ENCODE measurements at regions not wholly inside any gene's neighbourhood (a gene's known extent, or its start where the extent isn't known, plus 50 kb on each side); places are given as distances from the start of the nearest gene placed in this dataset.

- no peak overlapping the region for H3K4me3 ChIP-seq (replicated peaks in 1 of 3; ENCODE audit: low read depth in 2 of 3, low read length in 3 of 3)
- no peak overlapping the region for H3K27ac ChIP-seq (ENCODE audit: low read depth in 1 of 2, low read length in 2 of 2)
- DNase-seq: no peak
- no peaks in the 10 kb centered on the region for H3K27me3 Mint-ChIP-seq (ENCODE audit: low read depth in 3 of 3)
- H3K36me3 Mint-ChIP-seq: no peaks in the 10 kb centered on the region
- H3K9ac ChIP-seq (ENCODE audit: insufficient read depth, low read length, poor library complexity, severe bottlenecking): no peak overlapping the region
- H2AFZ ChIP-seq (ENCODE audit: insufficient read depth, low read depth, low read length, poor library complexity, severe bottlenecking): no peak overlapping the region
- TF ChIP-seq, protein P1, sequence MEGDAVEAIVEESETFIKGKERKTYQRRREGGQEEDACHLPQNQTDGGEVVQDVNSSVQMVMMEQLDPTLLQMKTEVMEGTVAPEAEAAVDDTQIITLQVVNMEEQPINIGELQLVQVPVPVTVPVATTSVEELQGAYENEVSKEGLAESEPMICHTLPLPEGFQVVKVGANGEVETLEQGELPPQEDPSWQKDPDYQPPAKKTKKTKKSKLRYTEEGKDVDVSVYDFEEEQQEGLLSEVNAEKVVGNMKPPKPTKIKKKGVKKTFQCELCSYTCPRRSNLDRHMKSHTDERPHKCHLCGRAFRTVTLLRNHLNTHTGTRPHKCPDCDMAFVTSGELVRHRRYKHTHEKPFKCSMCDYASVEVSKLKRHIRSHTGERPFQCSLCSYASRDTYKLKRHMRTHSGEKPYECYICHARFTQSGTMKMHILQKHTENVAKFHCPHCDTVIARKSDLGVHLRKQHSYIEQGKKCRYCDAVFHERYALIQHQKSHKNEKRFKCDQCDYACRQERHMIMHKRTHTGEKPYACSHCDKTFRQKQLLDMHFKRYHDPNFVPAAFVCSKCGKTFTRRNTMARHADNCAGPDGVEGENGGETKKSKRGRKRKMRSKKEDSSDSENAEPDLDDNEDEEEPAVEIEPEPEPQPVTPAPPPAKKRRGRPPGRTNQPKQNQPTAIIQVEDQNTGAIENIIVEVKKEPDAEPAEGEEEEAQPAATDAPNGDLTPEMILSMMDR (IDR thresholded peaks at IDR 0.05): no peak
- no peaks in the 10 kb centered on the region for H3K4me1 ChIP-seq (ENCODE audit: control insufficient read depth in 1 of 2, insufficient read depth in 2 of 2, low read length in 2 of 2)
- intact Hi-C loops (cut with micrococcal nuclease): no loop called here
- H3K9me3 ChIP-seq (replicated peaks in 1 of 2; ENCODE audit: control insufficient read depth in 1 of 2, insufficient read depth in 1 of 2, low read length in 2 of 2): peaks cover 3 to 7% of the 10 kb centered on the region in 2 donors
- no peaks in the 10 kb centered on the region for H3K79me2 ChIP-seq (ENCODE audit: insufficient read depth, low read length)
- H3K36me3 ChIP-seq (replicated peaks in 1 of 2; ENCODE audit: control insufficient read depth in 1 of 2, insufficient read depth in 2 of 2, low read length in 2 of 2): no peaks in the 10 kb centered on the region
- no peak overlapping the region for H3K4me2 ChIP-seq (replicated peaks; ENCODE audit: extremely low read depth, low read length, poor library complexity, severe bottlenecking)
- H4K20me1 ChIP-seq (ENCODE audit: insufficient read depth, low read length): no peaks in the 10 kb centered on the region
- no peak overlapping the region for H3K27ac Mint-ChIP-seq
- H3K27me3 ChIP-seq (ENCODE audit: control insufficient read depth in 2 of 2, insufficient read depth in 2 of 2, low read length in 2 of 2): no peaks in the 10 kb centered on the region
- WGBS (ENCODE audit: insufficient coverage): 85% methylated on average over 3 of the region's 3 CpGs
- H3K4me1 Mint-ChIP-seq: no peaks in the 10 kb centered on the region
- H3K4me3 Mint-ChIP-seq: no peak overlapping the region
- peaks cover 0 to 15% (median 5%) of the 10 kb centered on the region in 7 donors for H3K9me3 Mint-ChIP-seq
Measured at GRCh38 chr10:36091007-36091406, 448.9 kb upstream of the FZD8 start.

DNA sequence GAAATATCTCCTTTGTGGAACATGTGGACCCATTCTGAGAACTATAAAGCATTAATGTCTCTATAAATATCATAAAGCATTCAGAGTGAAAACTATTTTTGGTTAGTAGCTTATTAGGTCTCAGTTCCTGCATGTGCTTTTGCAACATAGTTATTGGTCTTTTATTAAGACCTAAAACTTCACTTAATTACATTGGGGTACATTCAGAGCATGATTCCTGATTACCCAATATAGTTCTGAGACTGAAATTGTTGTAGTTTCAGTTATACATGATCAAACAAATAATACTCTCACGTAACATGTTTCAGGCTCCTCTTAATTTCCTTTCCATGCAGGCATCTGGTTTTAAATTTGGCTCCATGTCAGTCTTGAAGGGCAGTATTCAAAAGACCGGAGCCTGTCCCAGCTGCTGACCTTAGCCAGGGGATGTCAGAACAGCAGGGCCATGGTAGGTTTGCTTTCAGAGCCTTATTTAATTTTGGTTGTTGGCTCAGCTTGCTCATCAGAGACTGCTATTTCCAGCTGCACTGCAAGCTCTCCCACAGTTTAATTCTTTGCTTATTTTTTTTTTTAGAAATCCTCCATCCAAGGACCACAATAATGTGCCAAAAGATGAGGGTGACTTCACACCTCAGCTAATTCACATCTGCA lies 447.8 kb upstream of the FZD8 start:
- H3K4me1 ChIP-seq (ENCODE audit: control insufficient read depth in 1 of 2, insufficient read depth in 2 of 2, low read length in 2 of 2): no peaks in the 10 kb centered on the region
- DNase-seq: no peak
- Mint-ChIP-seq H3K9me3 (peaks cover 0 to 15% (median 6%) of the 10 kb centered on the region in 7 donors), H3K27ac (no peak overlapping the region), H3K4me1 (no peaks in the 10 kb centered on the region), H3K4me3 (no peak overlapping the region), H3K27me3 (ENCODE audit: low read depth in 3 of 3) (no peaks in the 10 kb centered on the region), H3K36me3 (no peaks in the 10 kb centered on the region)
- no peaks in the 10 kb centered on the region for H3K79me2 ChIP-seq (ENCODE audit: insufficient read depth, low read length)
- H3K27ac ChIP-seq (ENCODE audit: low read depth in 1 of 2, low read length in 2 of 2): no peak overlapping the region
- H3K9ac ChIP-seq (ENCODE audit: insufficient read depth, low read length, poor library complexity, severe bottlenecking): no peak overlapping the region
- WGBS (ENCODE audit: insufficient coverage): 93% methylated on average over 2 of the region's 2 CpGs
- no peaks in the 10 kb centered on the region for H4K20me1 ChIP-seq (ENCODE audit: insufficient read depth, low read length)
- TF ChIP-seq, protein P1 (IDR thresholded peaks at IDR 0.05): no peak
- H3K9me3 ChIP-seq (replicated peaks in 1 of 2; ENCODE audit: control insufficient read depth in 1 of 2, insufficient read depth in 1 of 2, low read length in 2 of 2): peaks cover 3 to 7% of the 10 kb centered on the region in 2 donors
- no peak overlapping the region for H3K4me2 ChIP-seq (replicated peaks; ENCODE audit: extremely low read depth, low read length, poor library complexity, severe bottlenecking)
- no peaks in the 10 kb centered on the region for H3K27me3 ChIP-seq (ENCODE audit: control insufficient read depth in 2 of 2, insufficient read depth in 2 of 2, low read length in 2 of 2)
- no peak overlapping the region for H2AFZ ChIP-seq (ENCODE audit: insufficient read depth, low read depth, low read length, poor library complexity, severe bottlenecking)
- no peak overlapping the region for H3K4me3 ChIP-seq (replicated peaks in 1 of 3; ENCODE audit: low read depth in 2 of 3, low read length in 3 of 3)
- H3K36me3 ChIP-seq (replicated peaks in 1 of 2; ENCODE audit: control insufficient read depth in 1 of 2, insufficient read depth in 2 of 2, low read length in 2 of 2): no peaks in the 10 kb centered on the region
- intact Hi-C loops (cut with micrococcal nuclease): no loop called here
